HEK293T (cell line): ENCODE measurements at regions not wholly inside any gene's neighbourhood (a gene's known extent, or its start where the extent isn't known, plus 50 kb on each side); places are given as distances from the start of the nearest gene placed in this dataset.

Source experiments
- CTCF ChIA-PET: fragments of 350-600 bp; formaldehyde crosslinking; extraction: SDS; loops from one replicate; lab custom pipeline; 2021; ENCODE audit warnings: antibody characterized with exemption, inconsistent platforms; lab: Yijun Ruan, JAX
- POLR2A ChIA-PET: fragments of 350-600 bp; formaldehyde crosslinking; extraction: SDS; loops from one replicate; lab custom pipeline; 2020; ENCODE audit warnings: antibody characterized with exemption, inconsistent platforms; lab: Yijun Ruan, JAX
- DNase-seq: peaks from one replicate; pipeline ENCODE4 v3.0.0; 2012; ENCODE audit warnings: mixed read lengths; ENCODE audit errors: extremely low spot score
- ARNT ChIP-seq: fragments of 450-650 bp; IDR thresholded peaks from 2 replicates; pipeline ENCODE4 v1.6.1; 2017; ENCODE audit warnings: mild to moderate bottlenecking
- BHLHE40 ChIP-seq: fragments of 450-650 bp; IDR thresholded peaks from 2 replicates; pipeline ENCODE4 v1.6.1; 2016; ENCODE audit warnings: mild to moderate bottlenecking, moderate library complexity, borderline replicate concordance
- CTBP1 ChIP-seq: fragments of 450-650 bp; IDR thresholded peaks from 2 replicates; pipeline ENCODE4 v1.6.1; 2016; ENCODE audit warnings: borderline replicate concordance
- ELF4 ChIP-seq: fragments of 450-650 bp; IDR thresholded peaks from 2 replicates; pipeline ENCODE4 v1.6.1; 2017; ENCODE audit warnings: antibody characterized with exemption
- FOXA1 ChIP-seq: fragments of 450-650 bp; IDR thresholded peaks from 2 replicates; pipeline ENCODE4 v1.6.1; 2016; ENCODE audit warnings: mild to moderate bottlenecking
- FOXK2 ChIP-seq: fragments of 450-650 bp; IDR thresholded peaks from 2 replicates; pipeline ENCODE4 v1.6.1; 2016; ENCODE audit warnings: mild to moderate bottlenecking
- FOXM1 ChIP-seq: fragments of 450-650 bp; IDR thresholded peaks from 2 replicates; pipeline ENCODE4 v1.6.1; 2017; ENCODE audit warnings: mild to moderate bottlenecking, borderline replicate concordance
- HDGF ChIP-seq: fragments of 450-650 bp; IDR thresholded peaks from 2 replicates; pipeline ENCODE4 v1.6.1; 2017; ENCODE audit warnings: antibody characterized with exemption, borderline replicate concordance
- L3MBTL2 ChIP-seq: fragments of 450-650 bp; conservative IDR thresholded peaks from 2 replicates; pipeline ENCODE4 v1.6.1; 2016; ENCODE audit warnings: mild to moderate bottlenecking
- LEF1 ChIP-seq: fragments of 450-650 bp; IDR thresholded peaks from 2 replicates; pipeline ENCODE4 v1.6.1; 2017; ENCODE audit warnings: mild to moderate bottlenecking, borderline replicate concordance
- NFRKB ChIP-seq: fragments of 450-650 bp; IDR thresholded peaks from 2 replicates; pipeline ENCODE4 v1.6.1; 2016; ENCODE audit warnings: mild to moderate bottlenecking, moderate library complexity
- SP1 ChIP-seq: fragments of 450-650 bp; IDR thresholded peaks from 2 replicates; pipeline ENCODE4 v1.6.1; 2017
- SUZ12 ChIP-seq: fragments of 450-650 bp; IDR thresholded peaks from 2 replicates; pipeline ENCODE4 v1.6.1; 2016; ENCODE audit warnings: mild to moderate bottlenecking
- TARDBP ChIP-seq: fragments of 450-650 bp; IDR thresholded peaks from 2 replicates; pipeline ENCODE4 v1.6.1; 2016
- ZNF384 ChIP-seq: fragments of 450-650 bp; IDR thresholded peaks from 2 replicates; pipeline ENCODE4 v1.6.1; 2016
- TF ChIP-seq, protein P1 (sequence below): fragments of 450-650 bp; IDR thresholded peaks from 2 replicates; pipeline ENCODE4 v1.6.1; 2016

- CTCF ChIA-PET = interaction anchor here (2.4 kb wide), 1 partner anchor 13 kb away, joined by 6 read pairs; no protein-coding TSS in a partner anchor
- POLR2A ChIA-PET = no interaction called here
- TF ChIP-seq L3MBTL2 (no peak), HDGF (no peak), NFRKB (no peak), ARNT (no peak), SUZ12 (no peak), CTBP1 (no peak)
- TF ChIP-seq, protein P1, sequence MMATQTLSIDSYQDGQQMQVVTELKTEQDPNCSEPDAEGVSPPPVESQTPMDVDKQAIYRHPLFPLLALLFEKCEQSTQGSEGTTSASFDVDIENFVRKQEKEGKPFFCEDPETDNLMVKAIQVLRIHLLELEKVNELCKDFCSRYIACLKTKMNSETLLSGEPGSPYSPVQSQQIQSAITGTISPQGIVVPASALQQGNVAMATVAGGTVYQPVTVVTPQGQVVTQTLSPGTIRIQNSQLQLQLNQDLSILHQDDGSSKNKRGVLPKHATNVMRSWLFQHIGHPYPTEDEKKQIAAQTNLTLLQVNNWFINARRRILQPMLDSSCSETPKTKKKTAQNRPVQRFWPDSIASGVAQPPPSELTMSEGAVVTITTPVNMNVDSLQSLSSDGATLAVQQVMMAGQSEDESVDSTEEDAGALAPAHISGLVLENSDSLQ = no peak
- no peak for DNase-seq
Observed at GRCh38 chr5:92922231-92922967, 658.6 kb downstream of the NR2F1-AS1 start.

GRCh38 chr5:92917044-92917443 lies 664.0 kb downstream of the NR2F1-AS1 start:
- ChIA-PET CTCF (no interaction called here), POLR2A (no interaction called here)
- DNase-seq = no peak
- no peak for TF ChIP-seq ARNT
- TF ChIP-seq SUZ12 = no peak
- TF ChIP-seq TARDBP = no peak
- no peak for TF ChIP-seq ELF4
- TF ChIP-seq BHLHE40 = no peak
- TF ChIP-seq, protein P1 = no peak
- TF ChIP-seq LEF1 = no peak
- TF ChIP-seq FOXK2 = no peak
- no peak for TF ChIP-seq FOXM1
- TF ChIP-seq SP1 = no peak
- no peak for TF ChIP-seq HDGF
- no peak for TF ChIP-seq NFRKB
- TF ChIP-seq FOXA1 = no peak
- no peak for TF ChIP-seq ZNF384
- no peak for TF ChIP-seq CTBP1
- no peak for TF ChIP-seq L3MBTL2

DNA sequence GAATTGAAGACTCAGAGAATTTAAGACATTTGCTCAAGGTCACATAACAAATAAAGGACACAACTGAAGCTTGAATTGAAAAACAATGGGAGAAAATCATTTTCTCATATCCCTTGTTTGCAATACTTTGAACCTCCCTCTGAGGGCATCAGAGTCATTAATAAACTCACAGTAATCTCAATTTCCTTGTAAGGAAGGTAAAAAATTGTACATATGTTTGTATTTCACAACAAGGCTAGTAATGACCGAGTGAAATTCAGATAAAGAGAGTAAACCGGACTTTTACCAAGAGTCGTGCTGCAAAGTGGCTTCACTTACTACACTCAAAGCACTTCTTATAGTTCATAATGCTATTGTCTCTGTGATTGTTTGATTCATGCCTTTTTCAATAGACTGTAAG lies 665.0 kb downstream of the NR2F1-AS1 start:
- ChIA-PET POLR2A (no interaction called here), CTCF (no interaction called here)
- TF ChIP-seq LEF1 (no peak), FOXA1 (no peak), L3MBTL2 (no peak), FOXK2 (no peak), ARNT (no peak), NFRKB (no peak), ELF4 (no peak), CTBP1 (no peak), SUZ12 (no peak), BHLHE40 (no peak), ZNF384 (no peak), TARDBP (no peak), SP1 (no peak), FOXM1 (no peak)
- TF ChIP-seq, protein P1 = no peak
- DNase-seq = no peak

DNA sequence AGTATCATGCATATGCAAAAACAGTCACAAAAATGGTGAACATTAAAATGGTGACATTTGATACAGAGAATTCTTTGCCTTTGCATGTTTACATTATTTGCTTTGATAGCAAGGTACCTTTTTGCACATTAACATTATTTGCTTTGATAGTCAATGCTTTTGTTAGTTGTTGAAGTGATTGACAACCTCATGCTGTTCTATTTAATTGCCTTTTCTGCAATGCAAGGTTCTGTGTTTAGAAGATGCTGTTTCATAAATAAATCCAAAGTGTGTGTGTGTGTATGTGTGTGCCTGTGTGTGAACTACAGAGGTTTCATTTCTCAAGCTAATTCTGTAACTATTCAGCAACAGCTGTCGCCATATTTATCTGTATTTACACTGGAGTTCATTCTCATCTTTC lies 668.7 kb downstream of the NR2F1-AS1 start:
- no peak for DNase-seq
- TF ChIP-seq SUZ12 (no peak), NFRKB (no peak)
- TF ChIP-seq, protein P1 = peak; percentile 74
- POLR2A ChIA-PET = no interaction called here

GRCh38 chr5:92911851-92912250 lies 669.2 kb downstream of the NR2F1-AS1 start:
- no peak for TF ChIP-seq NFRKB
- TF ChIP-seq SUZ12 = no peak
- TF ChIP-seq, protein P1 = no peak; the same call in 1 of the 2 replicates
- no peak for TF ChIP-seq L3MBTL2
- no peak for TF ChIP-seq TARDBP
- TF ChIP-seq ARNT = no peak
- ChIA-PET CTCF (no interaction called here), POLR2A (no interaction called here)

More for the DNA sequence above, 668.7 kb downstream of the NR2F1-AS1 start:
- CTCF ChIA-PET = no interaction called here

DNA sequence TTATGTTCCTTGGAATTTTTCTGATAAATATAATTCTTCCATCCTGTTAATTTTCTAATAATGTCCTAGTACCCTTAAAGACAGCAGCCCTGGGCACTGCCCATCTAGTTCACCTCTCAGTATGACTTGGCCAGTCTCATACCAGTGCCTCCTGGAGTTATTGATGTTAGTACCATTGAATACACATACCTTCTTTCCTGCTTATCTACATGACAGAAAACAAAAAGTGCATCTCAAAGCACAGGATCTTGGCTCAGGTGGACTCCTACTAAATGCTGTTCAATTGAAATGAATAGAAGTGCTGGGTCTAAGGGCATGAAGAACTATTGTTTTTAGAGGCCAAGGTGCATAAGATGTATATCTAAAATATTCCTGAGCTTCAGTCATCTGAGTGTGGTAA lies 669.7 kb downstream of the NR2F1-AS1 start:
- TF ChIP-seq SUZ12 (no peak), TARDBP (no peak), FOXK2 (no peak)
- POLR2A ChIA-PET = no interaction called here
- CTCF ChIA-PET = no interaction called here
- DNase-seq = no peak

More at GRCh38 chr5:92911851-92912250, 669.2 kb downstream of the NR2F1-AS1 start:
- DNase-seq = no peak
